K562 (cell line): ENCODE measurements at regions not wholly inside any gene's neighbourhood (a gene's known extent, or its start where the extent isn't known, plus 50 kb on each side); places are given as distances from the start of the nearest gene placed in this dataset.

Experiments used
- ATAC-seq: fragments of 200-7000 bp; cut with Tn5 transposase; 3 replicates; pipeline ENCODE4 v1.9.1; 2020; ENCODE audit warnings: moderate library complexity
- BruUV-seq: library from RNA; stranded (reverse); fragments of 400-500 nt; replicated peaks from 2 replicates; lab custom pipeline; 2021; lab: Mats Ljungman, UMichigan
- CTCF ChIA-PET: fragments of 300-600 bp; formaldehyde crosslinking; extraction: SDS; loops from one replicate; lab custom pipeline; 2021; ENCODE audit warnings: low intra/inter-chr PET ratio; lab: Yijun Ruan, JAX
- POLR2A ChIA-PET: fragments of 300-600, 350-650 bp; sonication (Branson Sonifier 250); formaldehyde crosslinking; extraction: SDS; loops from one replicate; lab custom pipeline; 2021; ENCODE audit warnings: antibody characterized with exemption, inconsistent platforms; lab: Yijun Ruan, JAX
- DNase-seq, 4 experiments: peaks; one replicate each; pipeline versions ENCODE4 v3.0.0 to v3.0.0-alpha.2; 2011 to 2018; ENCODE audit warnings: low spot score in 3 of 4, mixed read lengths in 3 of 4; ENCODE audit errors: extremely low read depth in 1 of 4
- FAIRE-seq: peaks from 2 replicates; lab custom pipeline; 2011; peaks lifted over from hg19 to GRCh38; lab: Jason Lieb, UNC
- H2AFZ ChIP-seq: 2 replicates; pipeline ENCODE4 v1.6.0; 2011; ENCODE audit warnings: low read depth, low read length, control low read depth, inconsistent platforms
- H3K27ac ChIP-seq: fragments of 200-600 bp; 3 replicates; pipeline ENCODE4 v1.8.0; 2011; ENCODE audit warnings: low read depth, mild to moderate bottlenecking, control low read depth, inconsistent platforms, low read length, moderate library complexity, mixed read lengths; ENCODE audit errors: extremely low read depth
- H3K27me3 ChIP-seq, 2 experiments: fragments of 300-600 bp in 1 of 2; 2 replicates in 1 of 2; 3 replicates in 1 of 2; pipeline versions ENCODE4 v1.6.0 to v1.8.0; 2011; ENCODE audit warnings: inconsistent platforms in 2 of 2, low read length in 2 of 2, mild to moderate bottlenecking in 1 of 2, mixed read lengths in 1 of 2, moderate library complexity in 1 of 2; ENCODE audit not compliant: control insufficient read depth in 2 of 2, insufficient read depth in 2 of 2
- H3K36me3 ChIP-seq: fragments of 300-600 bp; 3 replicates; pipeline ENCODE4 v1.8.0; 2011; ENCODE audit warnings: mild to moderate bottlenecking, low read length, inconsistent platforms; ENCODE audit not compliant: control insufficient read depth, insufficient read depth
- H3K4me1 ChIP-seq, 2 experiments: fragments of 200-600 bp in 1 of 2; replicated peaks in 1 of 2; 2 replicates in 1 of 2; 3 replicates in 1 of 2; pipeline versions ENCODE4 v1.5.1 to v1.8.0; 2011; ENCODE audit warnings: inconsistent platforms in 2 of 2, low read length in 2 of 2, mild to moderate bottlenecking in 1 of 2, mixed read lengths in 1 of 2, moderate library complexity in 1 of 2; ENCODE audit not compliant: control insufficient read depth in 2 of 2, insufficient read depth in 2 of 2
- H3K4me2 ChIP-seq: 2 replicates; pipeline ENCODE4 v1.6.1; 2011; ENCODE audit warnings: low read length, control low read depth, inconsistent platforms, mixed read lengths; ENCODE audit not compliant: insufficient read depth
- H3K4me3 ChIP-seq: fragments of 200-600 bp; sonication (generic), shearing (Covaris generic); 2 replicates; pipeline ENCODE4 v1.5.1; 2016; ENCODE audit warnings: control low read depth, inconsistent platforms
- H3K79me2 ChIP-seq: fragments of 200-600 bp; 3 replicates; pipeline ENCODE4 v1.8.0; 2011; ENCODE audit warnings: low read length, inconsistent platforms; ENCODE audit not compliant: control insufficient read depth, insufficient read depth
- H3K9ac ChIP-seq, 2 experiments: 2 replicates each; pipeline versions ENCODE4 v1.6.0 to v1.6.1; 2011; ENCODE audit warnings: low read depth in 2 of 2, low read length in 2 of 2, control low read depth in 1 of 2, inconsistent platforms in 1 of 2, mild to moderate bottlenecking in 1 of 2, mixed read lengths in 1 of 2; ENCODE audit not compliant: insufficient read depth in 1 of 2
- H3K9me1 ChIP-seq: one replicate; pipeline ENCODE4 v1.6.0; 2011; ENCODE audit warnings: inconsistent platforms, mild to moderate bottlenecking, low read length, moderate library complexity; ENCODE audit not compliant: control insufficient read depth, insufficient read depth
- H3K9me3 ChIP-seq: replicated peaks from 2 replicates; pipeline ENCODE4 v1.5.1; 2011; ENCODE audit warnings: low read depth, low read length, inconsistent platforms; ENCODE audit not compliant: control insufficient read depth, insufficient read depth
- H4K20me1 ChIP-seq: replicated peaks from 2 replicates; pipeline ENCODE4 v1.6.1; 2011; ENCODE audit warnings: low read length, inconsistent platforms, mixed read lengths; ENCODE audit not compliant: control insufficient read depth, insufficient read depth
- CREB1 ChIP-seq, 2 experiments: sonication (generic) in 1 of 2; formaldehyde crosslinking in 1 of 2; IDR thresholded peaks; 2 replicates each; pipeline versions ENCODE4 v1.6.1 to v1.8.0; 2012 to 2022; ENCODE audit warnings: inconsistent platforms in 1 of 2, mild to moderate bottlenecking in 1 of 2, missing genetic modification reagents in 1 of 2, moderate library complexity in 1 of 2
- CREB3L1 ChIP-seq: fragments of 450-650 bp; IDR thresholded peaks from 2 replicates; pipeline ENCODE4 v1.6.1; 2014; ENCODE audit warnings: low read depth, mild to moderate bottlenecking, moderate library complexity, borderline replicate concordance
- ELF1 ChIP-seq: fragments of 200-800 bp; sonication (Bioruptor generic); IDR thresholded peaks from 2 replicates; pipeline ENCODE4 v1.6.1; 2016; ENCODE audit warnings: missing genetic modification characterization, missing compliant biosample characterization
- FOXA1 ChIP-seq: fragments of 450-650 bp; IDR thresholded peaks from 2 replicates; pipeline ENCODE4 v1.6.1; 2016; ENCODE audit warnings: mild to moderate bottlenecking, borderline replicate concordance
- FOXJ3 ChIP-seq: sonication (generic); formaldehyde crosslinking; IDR thresholded peaks from 2 replicates; pipeline ENCODE4 v1.4.0; 2020; ENCODE audit warnings: mild to moderate bottlenecking, missing genetic modification reagents
- GTF2A2 ChIP-seq: IDR thresholded peaks from 2 replicates; pipeline ENCODE4 v1.6.1; 2016; ENCODE audit warnings: mild to moderate bottlenecking, missing genetic modification characterization, missing compliant biosample characterization
- MCM2 ChIP-seq: fragments of 450-650 bp; IDR thresholded peaks from 2 replicates; pipeline ENCODE4 v1.6.1; 2017; ENCODE audit warnings: low read depth, mild to moderate bottlenecking
- MLLT1 ChIP-seq, 2 experiments: fragments of 450-650 bp; IDR thresholded peaks; 2 replicates each; pipeline ENCODE4 v1.6.1; 2016
- MTA1 ChIP-seq: fragments of 450-650 bp; IDR thresholded peaks from 2 replicates; pipeline ENCODE4 v1.6.1; 2017; ENCODE audit warnings: borderline replicate concordance
- MXI1 ChIP-seq: IDR thresholded peaks from 2 replicates; pipeline ENCODE4 v1.6.1; 2011; ENCODE audit warnings: low read depth, mild to moderate bottlenecking, improper control_type of control experiment, low read length
- NFYB ChIP-seq: IDR thresholded peaks from 2 replicates; pipeline ENCODE4 v1.6.1; 2011; ENCODE audit warnings: mild to moderate bottlenecking, moderate library complexity; ENCODE audit not compliant: insufficient read length; ENCODE audit errors: extremely low read depth
- PKNOX1 ChIP-seq: fragments of 450-650 bp; IDR thresholded peaks from 2 replicates; pipeline ENCODE4 v1.6.1; 2016
- POLR2AphosphoS2 ChIP-seq: IDR thresholded peaks from 2 replicates; pipeline ENCODE4 v1.6.1; 2012; ENCODE audit warnings: low read length, improper control_type of control experiment
- RBM22 ChIP-seq: fragments of 200-400 bp; formaldehyde crosslinking; IDR thresholded peaks from 2 replicates; pipeline ENCODE4 v1.6.1; 2018; ENCODE audit warnings: low read length, low read depth; ENCODE audit not compliant: poor library complexity, severe bottlenecking
- SAFB2 ChIP-seq: fragments of 200-400 bp; formaldehyde crosslinking; IDR thresholded peaks from 2 replicates; pipeline ENCODE4 v1.6.1; 2018; ENCODE audit warnings: borderline replicate concordance, low read length, low read depth, moderate library complexity; ENCODE audit not compliant: severe bottlenecking
- SMARCA4 ChIP-seq: fragments of 450-650 bp; IDR thresholded peaks from 2 replicates; pipeline ENCODE4 v1.6.1; 2016
- SPI1 ChIP-seq: IDR thresholded peaks from 2 replicates; pipeline ENCODE4 v1.6.1; 2011; ENCODE audit warnings: low read depth, low read length, control low read depth, borderline replicate concordance
- TAF1 ChIP-seq: IDR thresholded peaks from 2 replicates; pipeline ENCODE4 v1.6.1; 2011; ENCODE audit warnings: mild to moderate bottlenecking, low read length, moderate library complexity; ENCODE audit not compliant: insufficient read depth, control insufficient read depth, severe bottlenecking; ENCODE audit errors: extremely low read depth
- ZNF766 ChIP-seq: fragments of 200-800 bp; sonication (Bioruptor generic); conservative IDR thresholded peaks from 2 replicates; pipeline ENCODE4 v1.6.1; 2016; ENCODE audit warnings: missing genetic modification characterization, missing compliant biosample characterization
- in situ Hi-C: fragments of 300-500 bp; cut with MboI; formaldehyde crosslinking; loops from 4 replicates; pipeline ENCODE4 v1.15.0; 2018; ENCODE audit warnings: inconsistent platforms, mixed read lengths
- intact Hi-C: fragments of 100-400 bp; cut with micrococcal nuclease; formaldehyde crosslinking; loops from 2 replicates; pipeline ENCODE4 v1.14.2; 2022

GRCh38 chr10:88066876-88067275 lies 203.5 kb downstream of the PTEN start (continued):
- no peak for TF ChIP-seq PKNOX1
- no peak for TF ChIP-seq MTA1
- TF ChIP-seq MLLT1 (IDR thresholded peaks at IDR 0.05) = no peak
- TF ChIP-seq SAFB2 = no peak
- no peak for TF ChIP-seq MXI1
- TF ChIP-seq SMARCA4 = no peak

- Histone ChIP-seq H3K27me3 (peaks cover 0 to 9% of the 10 kb centered on the region in 2 experiments; a peak in 2 of 5 replicates), H3K4me1 (no peaks in the 10 kb centered on the region; a peak in 2 of 5 replicates), H3K9ac (no peak overlapping the region), H3K4me3 (no peak overlapping the region), H2AFZ (no peak overlapping the region), H3K36me3 (no peaks in the 10 kb centered on the region), H3K9me3 (no peaks in the 10 kb centered on the region), H3K9me1 (no peaks in the 10 kb centered on the region), H3K4me2 (no peak overlapping the region), H3K27ac (no peak overlapping the region), H3K79me2 (no peaks in the 10 kb centered on the region), H4K20me1 (no peaks in the 10 kb centered on the region)
- no peak for ATAC-seq
- in situ Hi-C loops = no loop called here
- no peak for DNase-seq
- intact Hi-C loops = no loop called here
- ChIA-PET POLR2A (no interaction called here), CTCF (no interaction called here)
- FAIRE-seq = no peak
- BruUV-seq = no TSS peak
- TF ChIP-seq SPI1 (no peak), GTF2A2 (tag) (no peak), FOXJ3 (CRISPR knock-in tag) (no peak), ELF1 (no peak), ZNF766 (CRISPR knock-in tag) (no peak), RBM22 (no peak), NFYB (no peak), FOXA1 (no peak), POLR2AphosphoS2 (no peak), TAF1 (no peak), CREB1 (IDR thresholded peaks at IDR 0.05) (no peak), CREB1 (CRISPR knock-in tag; IDR thresholded peaks at IDR 0.05) (no peak), CREB3L1 (no peak), MCM2 (no peak)
Observed at GRCh38 chr10:88067737-88068136, 204.3 kb downstream of the PTEN start.
